Fibroblast of skin of right biceps (primary cell): ENCODE measurements at regions not wholly inside any gene's neighbourhood (a gene's known extent, or its start where the extent isn't known, plus 50 kb on each side); places are given as distances from the start of the nearest gene placed in this dataset.

ENCODE experiments used
- DNase-seq: peaks from one replicate; pipeline ENCODE4 v3.0.0-alpha.2; 2013

GRCh38 chr3:124415446-124415960, 314.7 kb upstream of the UMPS start:
- DNase-seq = no peak

- DNase-seq = no peak
These were observed 310.9 kb upstream of the UMPS start for GRCh38 chr3:124419303-124419702.

GRCh38 chr3:124420392-124420791, 309.9 kb upstream of the UMPS start:
- DNase-seq = no peak

GRCh38 chr3:124422805-124423204, 307.4 kb upstream of the UMPS start:
- DNase-seq = no peak

- no peak for DNase-seq
These were observed 305.9 kb upstream of the UMPS start for GRCh38 chr3:124424396-124424795.

GRCh38 chr3:124425972-124426371, 304.3 kb upstream of the UMPS start:
- DNase-seq = no peak

GRCh38 chr3:124428372-124429128, 301.7 kb upstream of the UMPS start:
- no peak for DNase-seq

- DNase-seq = peak; percentile 76
These were observed 301.0 kb upstream of the UMPS start for GRCh38 chr3:124429129-124429815.

GRCh38 chr3:124431331-124431994, 298.8 kb upstream of the UMPS start:
- no peak for DNase-seq

GRCh38 chr3:124434176-124434575, 296.1 kb upstream of the UMPS start:
- DNase-seq = no peak

GRCh38 chr3:124435467-124435866, 294.8 kb upstream of the UMPS start:
- DNase-seq = no peak

- no peak for DNase-seq
These were observed 291.4 kb upstream of the UMPS start for GRCh38 chr3:124438813-124439212.

- DNase-seq = no peak
These were observed 290.6 kb upstream of the UMPS start for GRCh38 chr3:124439603-124440002.

- no peak for DNase-seq
These were observed 288.5 kb upstream of the UMPS start for GRCh38 chr3:124441766-124442165.

GRCh38 chr3:124442463-124442862, 287.8 kb upstream of the UMPS start:
- DNase-seq = no peak

- no peak for DNase-seq
These were observed 286.8 kb upstream of the UMPS start for GRCh38 chr3:124443446-124443845.

GRCh38 chr3:124444075-124444474, 286.2 kb upstream of the UMPS start:
- no peak for DNase-seq

GRCh38 chr3:124444896-124445295, 285.4 kb upstream of the UMPS start:
- DNase-seq = no peak

- DNase-seq = no peak
These were observed 282.4 kb upstream of the UMPS start for GRCh38 chr3:124447845-124448244.

GRCh38 chr3:124448954-124449353, 281.3 kb upstream of the UMPS start:
- no peak for DNase-seq

- no peak for DNase-seq
These were observed 279.9 kb upstream of the UMPS start for GRCh38 chr3:124450366-124450765.

- DNase-seq = no peak
These were observed 278.5 kb upstream of the UMPS start for GRCh38 chr3:124451630-124452317.

- no peak for DNase-seq
These were observed 277.1 kb upstream of the UMPS start for GRCh38 chr3:124453189-124453588.
